ENCODE measurements at regions not wholly inside any gene's neighbourhood (a gene's known extent, or its start where the extent isn't known, plus 50 kb on each side); places are given as distances from the start of the nearest gene placed in this dataset.
"Not testable (repeated sequence)": the region's sequence is repeated elsewhere in the genome, so short reads cannot be mapped to it uniquely, and the experiment has no call there.

GRCh38 chr13:54705738-54706137 lies 1677.1 kb downstream of the OLFM4 start:
- no peak for DNase-seq

DNA sequence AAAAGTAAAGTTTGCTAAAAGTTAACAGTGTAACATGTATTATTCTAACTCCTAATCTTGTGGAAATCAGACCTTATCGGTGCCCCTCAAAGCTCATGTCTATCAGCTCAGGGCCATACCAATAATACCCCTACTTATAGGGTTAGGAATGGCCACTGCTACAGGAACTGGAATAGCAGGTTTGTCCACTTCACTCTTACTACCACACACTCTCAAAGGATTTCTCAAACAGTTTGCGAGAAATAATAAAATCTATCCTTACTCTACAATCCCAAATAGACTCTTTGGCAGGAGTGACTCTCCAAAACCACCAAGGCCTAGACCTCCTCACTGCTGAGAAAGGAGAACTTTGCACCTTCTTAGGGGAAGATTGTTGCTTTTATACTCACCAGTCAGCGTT lies 1677.7 kb downstream of the OLFM4 start:
- no peak for DNase-seq

- DNase-seq = no peak
Observed at GRCh38 chr13:54709546-54709945, 1680.9 kb downstream of the OLFM4 start.

DNA sequence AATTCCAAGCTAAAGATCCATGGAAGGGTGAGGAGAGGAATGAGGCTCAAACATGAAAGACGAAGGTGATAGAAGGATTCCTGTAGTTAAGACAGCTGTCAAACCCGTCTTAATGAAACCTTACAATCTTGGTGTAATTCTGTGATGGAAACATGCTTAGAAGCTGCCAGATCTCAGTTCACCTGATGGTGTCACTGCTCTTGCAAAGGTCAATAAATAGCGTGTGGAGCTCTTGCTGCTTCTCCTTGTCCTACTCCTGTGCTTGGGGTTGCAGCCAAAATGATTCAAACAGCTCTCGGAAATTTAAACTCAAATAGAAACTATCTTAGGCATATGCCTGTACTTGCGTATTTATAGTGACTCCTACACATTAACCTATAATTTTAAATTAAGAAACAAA lies 1705.0 kb downstream of the OLFM4 start:
- no peak for DNase-seq

GRCh38 chr13:54737211-54737610 lies 1708.6 kb downstream of the OLFM4 start:
- DNase-seq = not testable (repeated sequence)

- DNase-seq = no peak
Observed at GRCh38 chr13:54742984-54743383, 1714.4 kb downstream of the OLFM4 start.

GRCh38 chr13:54744747-54745146 lies 1716.1 kb downstream of the OLFM4 start:
- no peak for DNase-seq

DNA sequence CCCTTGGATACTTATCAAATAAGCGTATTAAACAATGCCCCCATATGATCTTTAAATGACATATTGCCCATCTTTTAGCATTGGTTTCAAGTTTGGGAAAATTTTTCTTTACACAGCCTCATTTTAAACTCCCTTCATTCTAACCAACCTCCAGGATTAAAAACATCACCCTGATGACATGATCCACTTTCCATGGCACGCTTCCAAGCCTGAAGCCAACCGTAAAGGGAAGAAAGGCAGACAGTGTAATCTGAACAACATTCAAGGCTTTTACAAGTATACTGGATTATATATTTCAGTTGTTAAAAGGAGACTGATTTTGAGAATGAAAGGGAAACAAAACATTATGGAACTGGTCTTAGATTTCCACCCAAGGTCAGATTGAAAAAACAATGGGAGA lies 1721.9 kb downstream of the OLFM4 start:
- no peak for DNase-seq

GRCh38 chr13:54758795-54759194 lies 1730.2 kb downstream of the OLFM4 start:
- no peak for DNase-seq

GRCh38 chr13:54768214-54768613 lies 1739.6 kb downstream of the OLFM4 start:
- no peak for DNase-seq

DNA sequence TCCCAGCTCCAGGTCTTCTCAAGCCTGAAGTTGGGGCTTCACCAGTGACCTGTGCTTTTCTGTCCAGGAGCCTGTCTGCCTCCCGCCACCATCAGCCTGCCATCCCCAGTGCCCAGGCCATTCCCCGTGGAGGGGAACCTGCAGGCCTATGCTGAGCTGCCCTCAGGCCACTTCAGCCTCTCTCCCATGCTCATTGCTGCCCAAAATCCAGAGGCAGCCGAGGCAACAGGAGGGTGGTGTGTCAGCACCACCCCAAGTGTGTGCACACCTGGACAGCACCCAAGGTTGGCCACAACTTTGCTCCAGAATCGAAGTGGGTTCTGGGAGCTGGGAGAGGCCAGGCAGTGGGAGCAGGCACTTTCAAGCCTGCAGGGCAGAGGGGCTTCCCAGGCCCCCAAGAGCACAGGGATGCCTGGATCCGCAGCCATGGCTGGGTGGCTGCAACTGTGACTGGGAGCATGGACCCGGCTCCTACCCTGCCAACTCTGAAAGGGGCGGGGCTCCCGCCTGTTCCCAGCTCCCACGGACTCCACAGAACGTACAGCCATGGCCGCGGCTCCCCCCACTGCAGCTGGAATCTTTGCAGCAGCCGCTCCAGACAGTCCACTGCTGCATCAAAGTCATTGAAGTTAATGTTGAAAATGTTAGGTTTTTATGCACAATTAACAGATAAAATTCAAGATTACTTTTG lies 1747.0 kb downstream of the OLFM4 start:
- no peak for DNase-seq

GRCh38 chr13:54787754-54788153 lies 1759.1 kb downstream of the OLFM4 start:
- DNase-seq = no peak

GRCh38 chr13:54799621-54800226 lies 1771.1 kb downstream of the OLFM4 start:
- no peak for DNase-seq

GRCh38 chr13:54802226-54802625 lies 1773.6 kb downstream of the OLFM4 start:
- no peak for DNase-seq

DNA sequence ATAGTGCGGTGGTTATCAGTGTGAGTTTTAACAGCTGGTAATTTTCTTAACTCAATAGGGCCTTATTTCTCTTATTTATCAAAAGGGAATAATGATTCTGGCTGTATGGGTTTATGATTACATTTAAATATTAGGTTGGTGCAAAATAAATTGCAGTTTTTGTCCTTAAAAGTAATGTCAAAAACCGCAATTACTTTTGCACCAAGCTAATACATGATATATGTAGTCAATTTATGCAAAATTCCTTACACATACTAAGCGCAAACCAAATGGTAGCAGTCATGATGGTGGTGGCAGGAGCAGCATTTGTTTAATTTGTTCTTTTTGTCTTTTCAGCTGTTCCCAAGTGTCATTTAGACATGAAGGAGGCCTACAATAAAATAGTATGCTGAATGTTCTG lies 1777.1 kb downstream of the OLFM4 start:
- no peak for DNase-seq

DNA sequence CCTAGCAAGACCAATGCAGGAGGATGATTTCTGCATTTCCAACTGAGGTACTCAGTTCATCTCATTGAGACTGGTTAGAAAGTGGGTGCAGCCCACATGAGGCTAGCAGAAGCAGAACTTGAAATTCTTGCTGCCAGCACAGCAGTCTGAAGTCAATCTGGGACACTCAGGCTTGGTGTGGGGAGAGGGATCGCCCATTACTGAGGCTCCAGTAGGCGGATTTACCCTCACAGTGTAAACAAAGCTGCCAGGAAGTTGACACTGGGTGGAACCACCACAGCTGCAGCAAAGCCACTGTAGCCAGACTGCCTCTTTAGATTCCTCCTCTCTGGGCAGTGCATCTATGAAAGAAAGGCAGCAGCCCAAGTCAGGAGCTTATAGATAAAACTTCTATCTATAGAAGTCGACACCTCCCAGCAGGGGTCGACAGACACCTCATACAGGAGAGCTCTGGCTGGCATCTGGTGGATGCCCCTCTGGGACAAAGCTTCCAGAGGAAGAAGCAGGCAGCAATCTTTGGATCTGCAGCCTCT lies 1793.4 kb downstream of the OLFM4 start:
- DNase-seq = not testable (repeated sequence)

DNA sequence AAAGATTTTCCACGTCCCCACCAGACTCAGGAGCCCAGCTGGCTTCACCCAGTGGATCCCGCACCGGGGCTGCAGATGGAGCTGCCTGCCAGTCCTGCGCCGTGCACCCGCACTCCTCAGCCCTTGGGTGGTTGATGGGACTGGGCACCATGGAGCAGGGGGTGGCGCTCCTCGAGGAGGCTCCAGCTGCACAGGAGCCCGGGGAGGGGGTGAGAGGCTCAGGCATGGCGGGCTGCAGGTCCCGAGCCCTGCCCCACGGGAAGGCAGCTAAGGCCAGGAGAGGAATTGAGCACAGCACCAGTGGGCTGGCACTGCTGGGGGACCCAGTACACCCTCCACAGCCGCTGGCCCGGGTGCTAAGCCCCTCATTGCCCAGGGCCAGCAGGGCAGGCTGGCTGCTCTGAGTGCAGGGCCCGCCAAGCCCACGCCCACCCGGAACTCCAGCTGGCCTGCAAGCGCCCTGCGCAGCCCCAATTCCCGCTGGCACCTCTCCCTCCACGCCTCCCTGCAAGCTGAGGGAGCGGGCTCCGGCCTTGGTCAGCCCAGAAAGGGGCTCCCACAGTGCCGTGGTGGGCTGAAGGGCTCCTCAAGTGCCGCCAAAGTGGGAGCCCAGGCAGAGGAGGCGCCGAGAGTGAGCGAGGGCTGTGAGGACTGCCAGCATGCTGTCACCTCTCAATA lies 1800.9 kb downstream of the OLFM4 start:
- not testable (repeated sequence) for DNase-seq

DNA sequence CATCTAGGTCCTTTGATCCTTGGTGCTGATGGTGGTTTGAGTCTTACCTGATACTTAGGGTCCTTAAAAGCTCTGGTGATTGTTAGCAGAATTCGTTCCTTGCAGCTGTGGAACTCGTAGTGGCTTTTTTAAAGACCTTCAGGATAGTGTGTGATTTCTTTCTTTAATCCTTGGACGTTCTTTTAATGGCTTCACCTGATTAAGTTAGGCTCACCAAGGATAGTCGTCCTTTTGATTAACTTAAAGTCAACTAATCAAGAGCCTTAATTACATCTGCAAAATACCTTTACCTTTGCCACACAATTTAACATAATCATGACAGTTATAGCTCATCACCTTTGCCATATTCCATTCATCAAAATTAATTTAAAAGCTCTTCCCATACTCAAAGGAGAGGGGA lies 1807.7 kb downstream of the OLFM4 start:
- no peak for DNase-seq

DNA sequence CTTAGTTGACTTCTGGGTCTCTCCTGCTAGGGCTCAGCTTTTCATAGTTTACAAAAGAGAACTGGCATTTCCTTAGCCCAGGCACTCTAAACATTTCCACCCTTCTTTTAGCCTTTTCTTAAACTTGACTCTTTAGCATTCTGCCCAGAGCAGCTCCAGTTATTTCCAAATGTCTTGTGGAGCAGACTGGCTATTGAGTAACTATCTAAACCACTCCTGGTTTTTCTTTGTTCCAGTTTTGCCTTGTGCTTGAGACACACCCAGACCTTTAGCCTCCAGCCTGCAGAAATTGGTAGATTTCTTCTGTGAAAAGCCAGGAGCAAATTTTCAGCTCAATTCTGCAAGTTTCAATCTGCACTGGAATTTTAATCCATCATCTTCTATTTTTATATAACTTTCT lies 1813.1 kb downstream of the OLFM4 start:
- no peak for DNase-seq

- no peak for DNase-seq
Observed at GRCh38 chr13:54845351-54845965, 1816.8 kb downstream of the OLFM4 start.

DNA sequence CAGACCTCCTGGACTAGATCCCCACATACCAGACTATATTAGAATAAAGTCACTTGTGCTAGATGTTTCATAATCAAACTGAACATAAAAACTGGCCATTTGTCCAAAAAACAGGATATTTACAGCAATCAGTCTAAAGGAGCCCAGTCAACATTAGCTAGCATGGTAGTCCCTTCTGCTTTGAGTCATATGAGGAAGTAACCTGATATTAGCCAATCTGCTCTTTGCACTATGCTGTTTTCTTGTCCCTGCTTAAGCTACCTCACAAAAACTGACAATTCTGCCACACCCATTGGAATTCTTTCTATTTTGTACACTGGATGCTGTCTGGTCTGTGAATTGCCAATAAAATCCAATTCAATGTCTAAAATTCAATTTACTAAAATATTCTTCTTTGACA lies 1824.2 kb downstream of the OLFM4 start:
- no peak for DNase-seq

DNA sequence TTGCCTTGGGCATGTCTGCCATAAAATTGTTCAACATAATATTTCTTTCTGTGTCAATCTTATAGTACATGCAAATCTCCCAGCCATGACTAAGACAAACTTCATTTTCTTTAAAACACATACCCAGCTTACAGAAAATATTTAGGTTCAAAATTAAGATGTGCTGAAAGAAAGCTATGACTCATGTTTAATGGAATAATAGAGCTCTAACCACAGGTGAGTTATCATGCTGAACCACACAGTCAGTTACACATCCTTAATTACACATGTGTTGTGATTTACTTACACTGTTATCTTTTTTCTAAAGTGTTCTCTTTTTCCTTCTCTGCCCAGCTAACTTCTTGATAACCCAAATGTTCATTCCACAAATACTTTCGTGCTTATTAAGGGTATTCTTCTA lies 1831.2 kb downstream of the OLFM4 start:
- DNase-seq = no peak
